ENCODE measurements at regions not wholly inside any gene's neighbourhood (a gene's known extent, or its start where the extent isn't known, plus 50 kb on each side); places are given as distances from the start of the nearest gene placed in this dataset.

GRCh38 chr13:85575110-85575509, 224.1 kb downstream of the SLITRK6 start:
- ATAC-seq (ENCODE audit: low FRiP score) (no peak), DNase-seq (ENCODE audit: low spot score) (no peak)
- no peak for TF ChIP-seq CTCF (IDR thresholded peaks at IDR 0.05)

GRCh38 chr13:85567909-85568308, 231.3 kb downstream of the SLITRK6 start:
- DNase-seq (ENCODE audit: low spot score) = no peak
- ATAC-seq (ENCODE audit: low FRiP score) = no peak
- TF ChIP-seq CTCF (IDR thresholded peaks at IDR 0.05) = no peak

- ATAC-seq (ENCODE audit: low FRiP score) (no peak), DNase-seq (ENCODE audit: low spot score) (no peak)
- no peak for TF ChIP-seq CTCF (IDR thresholded peaks at IDR 0.05)
Measured at GRCh38 chr13:85565652-85566051, 233.6 kb downstream of the SLITRK6 start.

- TF ChIP-seq CTCF (IDR thresholded peaks at IDR 0.05) = no peak
- DNase-seq (ENCODE audit: low spot score) (no peak), ATAC-seq (ENCODE audit: low FRiP score) (no peak)
Measured at GRCh38 chr13:85564598-85564997, 234.6 kb downstream of the SLITRK6 start.

GRCh38 chr13:85562282-85562681, 236.9 kb downstream of the SLITRK6 start:
- no peak for TF ChIP-seq CTCF (IDR thresholded peaks at IDR 0.05)
- DNase-seq (ENCODE audit: low spot score) (no peak), ATAC-seq (ENCODE audit: low FRiP score) (no peak)

- TF ChIP-seq CTCF (IDR thresholded peaks at IDR 0.05) = no peak
- ATAC-seq (ENCODE audit: low FRiP score) = no peak
- no peak for DNase-seq (ENCODE audit: low spot score)
Measured at GRCh38 chr13:85557691-85558467, 241.3 kb downstream of the SLITRK6 start.

GRCh38 chr13:85551012-85551411, 248.2 kb downstream of the SLITRK6 start:
- no peak for TF ChIP-seq CTCF (IDR thresholded peaks at IDR 0.05)
- no peak for ATAC-seq (ENCODE audit: low FRiP score)

More at GRCh38 chr13:85551012-85551411, 248.2 kb downstream of the SLITRK6 start:
- DNase-seq (ENCODE audit: low spot score) = no peak

All from omental fat pad (tissue), 3 donors.